WI38 (cell line): ENCODE measurements at regions not wholly inside any gene's neighbourhood (a gene's known extent, or its start where the extent isn't known, plus 50 kb on each side); places are given as distances from the start of the nearest gene placed in this dataset.

Source experiments
- H3K4me3 ChIP-seq: 2 replicates; pipeline ENCODE4 v1.5.1; 2011; ENCODE audit warnings: low read depth, mild to moderate bottlenecking, control low read depth, low read length
- CTCF ChIP-seq: IDR thresholded peaks from 2 replicates; pipeline ENCODE4 v1.5.1; 2012; ENCODE audit warnings: low read depth, mild to moderate bottlenecking, control low read depth, low read length

- TF ChIP-seq CTCF = no peak
These were observed 223.6 kb downstream of the FOXO1 start for GRCh38 chr13:40442826-40443225.

GRCh38 chr13:40444241-40444640, 222.2 kb downstream of the FOXO1 start:
- TF ChIP-seq CTCF = no peak
- no peak overlapping the region for H3K4me3 ChIP-seq

More at GRCh38 chr13:40442826-40443225, 223.6 kb downstream of the FOXO1 start:
- no peak overlapping the region for H3K4me3 ChIP-seq

- TF ChIP-seq CTCF = no peak
- no peak overlapping the region for H3K4me3 ChIP-seq
These were observed 220.9 kb downstream of the FOXO1 start for GRCh38 chr13:40445557-40445990.

GRCh38 chr13:40446365-40446764, 220.1 kb downstream of the FOXO1 start:
- TF ChIP-seq CTCF = no peak
- H3K4me3 ChIP-seq = no peak overlapping the region

GRCh38 chr13:40447857-40448256, 218.6 kb downstream of the FOXO1 start:
- no peak for TF ChIP-seq CTCF
- H3K4me3 ChIP-seq = no peak overlapping the region

- H3K4me3 ChIP-seq = no peak overlapping the region
- TF ChIP-seq CTCF = no peak
These were observed 214.3 kb downstream of the FOXO1 start for GRCh38 chr13:40452038-40452666.

- no peak overlapping the region for H3K4me3 ChIP-seq
- no peak for TF ChIP-seq CTCF
These were observed 213.6 kb downstream of the FOXO1 start for GRCh38 chr13:40452741-40453334.
